GM12872 (cell line): ENCODE measurements at regions not wholly inside any gene's neighbourhood (a gene's known extent, or its start where the extent isn't known, plus 50 kb on each side); places are given as distances from the start of the nearest gene placed in this dataset.

Experiments
- CTCF ChIP-seq: IDR thresholded peaks from 3 replicates; pipeline ENCODE4 v1.5.1; 2011; ENCODE audit warnings: low read depth, mild to moderate bottlenecking, low read length, moderate library complexity; ENCODE audit not compliant: insufficient read depth

GRCh38 chr5:44632344-44632743, 176.4 kb upstream of the MRPS30 start:
- no peak for TF ChIP-seq CTCF

GRCh38 chr5:44626846-44627245, 181.9 kb upstream of the MRPS30 start:
- no peak for TF ChIP-seq CTCF

- no peak for TF ChIP-seq CTCF
These were observed 186.4 kb upstream of the MRPS30 start for GRCh38 chr5:44622331-44622730.

GRCh38 chr5:44619875-44620610, 188.7 kb upstream of the MRPS30 start:
- TF ChIP-seq CTCF = no peak

GRCh38 chr5:44614845-44615244, 193.9 kb upstream of the MRPS30 start:
- no peak for TF ChIP-seq CTCF

GRCh38 chr5:44613936-44614335, 194.8 kb upstream of the MRPS30 start:
- no peak for TF ChIP-seq CTCF

GRCh38 chr5:44605926-44606325, 202.8 kb upstream of the MRPS30 start:
- TF ChIP-seq CTCF = no peak
